Dedifferentiated amniotic fluid mesenchymal stem cell (primary cell): ENCODE measurements at regions not wholly inside any gene's neighbourhood (a gene's known extent, or its start where the extent isn't known, plus 50 kb on each side); places are given as distances from the start of the nearest gene placed in this dataset.

Source experiments
- DNase-seq: peaks from one replicate; pipeline ENCODE4 v3.0.0-alpha.2; 2016; ENCODE audit errors: extremely low spot score

DNA sequence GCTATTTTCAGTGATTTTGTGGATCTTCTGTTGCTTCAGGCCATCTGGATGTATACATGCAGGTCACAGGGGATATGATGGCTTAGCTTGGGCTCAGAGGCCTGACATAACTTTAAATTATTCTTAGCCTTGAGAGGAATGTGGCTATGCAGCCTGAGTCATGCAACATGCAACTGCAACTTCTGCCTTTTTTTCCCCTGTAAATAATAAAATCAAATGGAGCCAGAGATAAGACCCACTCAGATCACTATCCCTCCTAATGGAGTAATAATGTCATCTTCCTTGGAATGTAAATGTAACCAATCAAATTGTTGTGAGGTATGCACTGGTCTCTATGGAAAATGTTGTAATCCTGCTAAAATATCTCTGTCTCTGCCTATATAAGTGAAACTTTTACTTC is 54.9 kb downstream of the MAGEB17 start:
- peak; percentile 27 for DNase-seq

DNA sequence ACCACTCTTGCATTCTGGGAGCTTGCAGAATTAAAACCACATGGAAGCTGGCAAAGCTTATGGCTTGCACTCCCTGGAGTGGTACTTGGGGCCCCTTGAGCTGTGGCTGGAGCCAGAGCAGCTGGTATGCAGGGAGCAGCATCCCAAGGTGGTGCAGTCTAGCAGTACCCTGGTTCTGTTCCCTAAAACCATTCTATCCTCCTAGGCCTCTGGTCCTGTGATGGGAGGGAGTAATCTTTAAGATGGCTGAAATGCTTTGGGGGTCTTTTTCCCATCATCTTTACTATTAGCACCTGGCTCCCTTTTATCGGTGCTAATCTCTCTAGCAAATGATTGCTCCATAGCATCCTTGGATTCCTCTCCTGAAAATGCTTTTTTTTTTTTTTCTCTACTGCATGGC is 56.1 kb downstream of the MAGEB17 start:
- no peak for DNase-seq

DNA sequence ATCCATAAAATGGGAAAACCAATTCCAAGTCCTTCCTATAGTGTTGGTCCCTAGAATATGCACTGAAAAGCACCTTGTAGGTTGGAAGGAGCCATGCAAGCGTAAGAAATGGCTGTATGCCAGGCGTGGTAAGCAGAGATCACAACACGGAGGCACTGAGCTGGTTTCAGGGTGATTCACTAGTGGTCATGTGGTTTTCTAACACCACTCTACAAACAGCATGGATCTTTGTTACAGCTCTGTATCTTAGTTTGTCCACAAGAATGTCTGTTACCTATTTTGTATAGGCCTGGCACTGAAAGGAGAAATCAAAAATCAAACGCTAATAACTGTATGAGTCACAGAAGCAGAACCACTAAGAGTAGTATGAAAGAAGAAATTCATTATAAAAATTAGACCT is 71.9 kb downstream of the MAGEB17 start:
- no peak for DNase-seq

DNA sequence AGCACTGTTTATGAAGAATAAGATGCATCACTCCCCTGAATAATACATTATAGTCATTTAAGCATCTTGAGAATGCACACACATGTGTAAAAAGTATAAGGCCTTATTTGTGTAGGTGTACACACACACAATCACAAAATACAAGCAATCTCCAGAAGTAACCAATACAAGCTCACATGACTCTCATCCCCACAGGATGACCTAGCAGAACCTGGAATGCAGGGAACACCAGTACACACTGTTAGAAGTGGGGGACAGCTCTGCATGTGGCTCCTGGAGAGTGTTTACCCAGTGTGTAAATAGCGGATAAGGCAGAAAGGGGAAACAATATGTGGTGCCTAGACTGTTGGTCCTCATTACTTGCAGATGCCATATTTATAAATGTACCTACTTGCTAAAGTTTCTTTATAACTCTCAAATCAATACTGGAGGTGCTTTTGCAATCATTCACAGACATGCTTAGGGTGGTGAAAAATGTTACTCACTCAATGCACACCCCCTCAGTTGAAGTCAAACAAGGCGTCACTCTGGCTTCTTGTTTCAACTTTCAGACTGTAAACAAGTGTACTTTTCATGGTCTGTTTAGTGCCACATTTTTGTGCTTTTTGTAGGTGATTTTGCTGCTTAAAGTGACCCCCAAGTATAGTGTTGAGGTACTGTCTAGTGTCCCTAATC is 73.1 kb downstream of the MAGEB17 start:
- no peak for DNase-seq

DNA sequence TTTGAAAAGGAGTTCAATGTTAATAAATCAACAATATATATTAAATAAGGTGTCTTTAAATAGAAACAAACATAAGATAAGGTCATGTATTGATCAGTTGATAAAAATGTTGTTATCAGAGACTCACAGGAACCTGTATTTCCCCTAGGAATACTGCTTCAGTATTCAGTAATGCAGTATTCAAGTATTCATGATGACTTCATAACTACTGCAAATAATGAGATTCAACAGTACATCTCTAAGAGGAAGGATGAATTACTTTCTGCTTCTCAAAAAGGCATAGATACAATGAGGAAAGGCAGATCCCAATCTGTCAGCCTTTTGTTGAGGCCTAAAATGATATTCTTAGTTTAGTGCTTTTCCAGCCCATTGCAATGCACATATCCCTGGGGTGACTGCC is 73.7 kb downstream of the MAGEB17 start:
- DNase-seq, result no peak

DNA sequence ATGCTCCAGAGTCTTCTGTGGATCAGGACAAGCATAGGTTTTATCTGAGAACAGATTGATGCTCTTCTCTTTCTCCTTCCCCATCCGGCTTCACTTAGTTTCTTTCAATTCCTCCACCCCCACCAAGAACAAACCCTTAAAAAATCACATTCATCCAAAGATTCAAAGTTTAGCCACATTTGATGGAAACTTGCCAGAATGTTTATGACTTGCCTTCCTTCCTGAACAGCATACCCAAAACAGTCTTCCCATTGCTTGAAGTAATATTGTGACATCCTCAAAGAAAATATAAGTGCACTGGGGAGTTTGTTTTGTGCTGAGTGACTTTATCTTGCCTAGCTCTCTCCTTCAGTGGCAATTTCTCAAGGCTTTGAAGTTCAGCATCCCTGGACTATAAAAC is 83.0 kb downstream of the MAGEB17 start:
- DNase-seq, result no peak

DNA sequence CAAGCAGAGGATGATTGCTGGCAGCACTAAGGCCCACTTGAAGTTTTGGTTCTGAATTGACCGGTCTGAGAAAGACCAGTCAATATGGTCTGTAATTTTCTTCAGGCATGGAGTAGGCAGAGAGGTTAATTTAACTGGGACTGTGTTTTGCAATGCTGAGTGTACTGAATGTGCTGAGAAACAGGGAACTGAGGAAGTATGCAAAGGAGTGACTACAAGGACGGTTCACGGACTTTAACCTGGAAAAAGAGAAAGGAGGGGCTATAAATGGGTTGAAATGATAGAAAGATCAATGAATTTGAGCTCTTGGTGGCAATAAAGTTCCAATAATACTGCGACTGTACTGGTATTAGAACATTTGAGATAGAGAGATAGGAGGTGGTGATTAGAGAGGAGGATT is 84.5 kb downstream of the MAGEB17 start:
- DNase-seq, result no peak

DNA sequence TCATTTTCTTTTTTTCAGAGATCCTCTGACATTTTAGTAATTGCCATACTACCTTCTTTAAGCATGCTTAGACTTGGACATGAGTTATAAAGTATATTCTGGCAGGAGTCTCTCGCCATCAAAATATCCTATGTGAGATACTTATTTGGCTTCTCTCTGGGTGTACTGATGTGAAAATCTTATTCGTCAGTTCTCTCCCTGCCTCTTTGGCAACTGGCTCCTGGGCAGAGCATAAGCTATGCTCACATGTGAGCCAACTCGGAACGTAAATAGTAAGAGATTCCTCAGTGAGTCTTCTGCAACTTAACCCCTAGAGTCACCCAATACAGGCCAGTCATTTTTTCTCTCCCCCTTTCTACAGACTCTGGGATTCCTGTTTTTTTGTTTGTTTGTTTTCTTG is 91.6 kb downstream of the MAGEB17 start:
- DNase-seq, result no peak

DNA sequence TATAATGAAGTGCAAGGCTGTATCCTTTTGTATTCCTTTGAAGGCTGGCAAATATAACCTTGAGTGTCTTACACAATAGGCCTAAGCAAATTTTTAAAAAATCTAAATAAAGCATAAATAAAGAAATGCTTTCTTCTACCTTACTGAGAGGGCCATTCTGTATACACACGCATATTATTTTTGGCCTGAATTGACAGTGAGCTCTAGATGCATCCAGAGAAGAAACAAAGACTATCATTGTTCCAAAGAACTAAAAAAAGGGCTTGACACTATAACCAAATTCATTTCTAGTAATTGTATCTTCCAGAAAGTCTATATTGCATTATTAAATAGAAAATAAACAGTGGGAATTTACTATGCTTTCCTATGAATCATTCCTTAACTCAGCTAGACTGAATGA is 100.2 kb downstream of the MAGEB17 start:
- DNase-seq, result no peak

DNA sequence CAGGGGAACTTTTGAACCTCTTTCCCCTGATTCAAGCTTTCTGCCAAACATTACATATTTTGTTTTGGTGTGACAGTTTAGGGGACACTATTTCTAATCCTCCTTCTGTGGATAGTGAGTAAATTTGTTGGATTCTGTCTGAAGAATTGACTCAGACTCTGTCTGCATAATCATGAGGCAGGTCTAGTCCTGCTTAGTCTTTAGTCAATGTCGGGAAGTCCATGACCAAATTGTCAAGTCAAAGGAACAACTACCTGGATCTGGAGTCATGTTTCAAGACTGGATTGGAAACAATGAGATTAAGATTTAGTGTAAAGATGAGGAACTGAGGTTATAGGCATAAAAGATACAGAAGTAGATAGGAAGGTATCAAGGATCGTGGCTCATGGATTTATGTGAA is 100.9 kb downstream of the MAGEB17 start:
- DNase-seq, result no peak

DNA sequence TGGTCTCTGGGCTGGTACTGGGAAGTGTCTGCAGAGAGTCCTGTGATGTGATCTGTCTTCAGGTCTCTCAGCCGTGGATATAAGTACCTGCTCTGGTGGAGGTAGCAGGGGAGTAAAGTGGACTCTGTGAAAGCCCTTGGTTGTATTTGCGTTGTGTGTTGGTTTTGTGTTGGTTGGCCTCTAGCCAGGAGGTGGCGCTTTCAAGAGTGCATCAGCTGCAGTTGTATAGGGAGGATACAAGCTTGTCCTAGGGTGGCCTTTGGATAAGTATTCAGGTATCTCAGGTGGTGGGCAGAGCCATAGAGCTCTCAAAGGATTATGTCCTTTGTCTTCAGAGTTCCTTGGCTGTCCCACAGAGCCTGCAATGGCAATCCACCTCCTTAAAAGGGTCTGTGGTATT is 111.6 kb downstream of the MAGEB17 start:
- DNase-seq, result no peak

DNA sequence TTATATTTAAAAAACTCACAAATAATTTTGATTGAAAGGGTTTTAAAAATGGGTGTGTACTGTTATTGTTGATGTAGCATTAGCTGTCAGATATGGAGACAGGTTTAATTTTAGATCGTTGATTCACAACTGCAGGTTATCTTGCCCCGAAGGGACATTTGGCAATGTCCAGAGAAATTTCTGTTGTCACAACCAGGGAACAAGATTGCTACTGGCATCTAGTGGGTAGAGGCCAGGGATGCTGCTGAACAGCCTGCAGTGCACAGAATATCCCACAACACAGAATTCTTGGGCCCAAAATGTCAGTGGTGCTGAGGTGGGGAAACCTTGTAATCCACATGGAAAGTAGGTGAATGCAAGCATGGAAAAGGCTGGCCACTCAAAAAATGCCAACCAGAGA is 114.9 kb downstream of the MAGEB17 start:
- no peak for DNase-seq

DNA sequence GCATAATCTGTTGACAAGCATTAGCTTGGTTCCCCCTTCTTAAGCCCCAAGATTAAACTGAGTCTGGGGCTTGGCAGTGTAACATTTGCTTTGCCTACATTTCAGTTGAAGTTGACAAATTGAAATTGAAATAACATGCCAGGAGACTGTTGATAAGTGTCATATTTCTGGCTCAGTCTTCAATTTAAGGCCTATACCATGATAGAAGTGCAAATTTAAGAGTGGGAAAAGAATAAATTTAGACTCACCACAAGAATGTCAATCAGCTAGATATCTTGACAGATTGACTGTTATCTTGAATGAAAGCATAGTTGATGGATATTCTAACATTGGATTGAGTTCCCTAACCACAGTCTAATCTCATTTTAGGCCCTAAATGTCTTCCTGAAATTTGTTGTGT is 117.6 kb downstream of the MAGEB17 start:
- no peak for DNase-seq

DNA sequence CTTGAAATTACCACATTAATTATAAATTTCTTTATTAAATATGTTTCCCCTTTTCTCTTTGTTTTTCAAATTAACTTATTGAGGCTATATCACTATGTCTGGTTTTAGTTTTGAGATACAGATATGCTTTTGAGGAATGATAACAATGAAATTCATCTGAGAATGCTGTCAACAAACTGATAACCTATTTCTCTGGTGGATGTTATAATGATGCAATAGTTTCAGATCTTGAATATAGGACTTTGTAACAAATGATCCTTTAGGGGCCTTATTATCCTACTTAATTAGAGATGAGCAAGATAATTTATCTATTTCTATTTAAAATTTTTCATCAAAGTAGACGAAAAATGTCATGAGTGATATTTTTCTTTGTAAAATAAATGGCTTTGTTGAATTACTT is 123.7 kb downstream of the MAGEB17 start:
- DNase-seq, result no peak

DNA sequence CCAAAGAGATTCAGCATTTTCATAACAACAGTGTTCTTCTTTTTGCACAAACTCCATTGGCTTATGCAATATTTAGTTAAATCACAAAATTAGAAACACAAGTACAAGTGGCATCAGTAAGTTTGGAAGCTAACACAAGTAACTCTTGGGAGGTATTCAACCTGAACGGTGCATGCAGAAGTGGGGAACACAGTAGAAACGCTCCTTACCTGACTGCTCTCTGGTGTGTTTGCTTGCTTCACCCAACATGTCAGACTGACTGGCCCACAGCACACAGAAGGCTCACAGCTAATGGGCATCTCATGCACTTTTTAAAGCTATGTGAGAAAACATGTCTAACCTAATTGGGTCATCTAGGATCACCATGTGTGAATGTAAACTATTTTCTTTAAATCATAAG is 133.6 kb downstream of the MAGEB17 start:
- no peak for DNase-seq

DNA sequence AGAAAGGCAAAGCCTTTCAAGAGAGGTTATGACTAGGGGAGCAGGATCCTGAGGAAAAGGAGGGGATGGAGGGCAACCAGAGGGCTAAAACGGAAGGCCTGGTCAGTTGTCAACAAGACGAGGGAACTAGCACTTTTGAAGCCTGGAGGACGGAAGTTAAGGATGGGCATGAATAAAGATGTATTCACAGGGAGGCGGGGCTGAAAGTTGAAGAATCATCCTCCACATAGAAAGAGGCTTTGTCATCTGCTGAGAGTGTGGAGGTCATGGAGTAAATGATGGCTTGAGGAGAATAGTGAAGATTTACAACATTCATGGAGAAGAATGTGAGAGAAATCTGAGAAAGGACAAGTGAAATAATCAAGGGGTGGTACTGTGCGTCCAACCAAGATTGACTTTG is 137.5 kb downstream of the MAGEB17 start:
- no peak for DNase-seq

DNA sequence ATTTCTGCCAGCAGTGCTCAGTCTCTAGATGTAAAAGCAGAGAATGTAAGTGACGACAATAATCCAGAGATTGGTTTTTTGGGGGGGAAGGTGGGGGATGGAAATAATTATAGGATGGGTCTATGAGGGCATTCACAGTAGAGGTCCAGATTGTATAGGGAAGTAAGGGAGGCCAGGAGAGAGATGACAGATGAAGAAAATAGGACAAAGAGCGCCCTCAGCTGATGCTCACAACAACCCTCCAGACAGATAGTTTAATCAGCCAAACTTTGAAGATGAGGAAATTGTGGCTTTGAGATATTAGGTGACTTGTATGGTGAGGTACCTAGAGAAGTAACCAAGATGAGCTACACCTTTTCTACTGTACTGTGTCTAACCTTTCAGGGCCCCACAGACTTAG is 137.9 kb downstream of the MAGEB17 start:
- no peak for DNase-seq

DNA sequence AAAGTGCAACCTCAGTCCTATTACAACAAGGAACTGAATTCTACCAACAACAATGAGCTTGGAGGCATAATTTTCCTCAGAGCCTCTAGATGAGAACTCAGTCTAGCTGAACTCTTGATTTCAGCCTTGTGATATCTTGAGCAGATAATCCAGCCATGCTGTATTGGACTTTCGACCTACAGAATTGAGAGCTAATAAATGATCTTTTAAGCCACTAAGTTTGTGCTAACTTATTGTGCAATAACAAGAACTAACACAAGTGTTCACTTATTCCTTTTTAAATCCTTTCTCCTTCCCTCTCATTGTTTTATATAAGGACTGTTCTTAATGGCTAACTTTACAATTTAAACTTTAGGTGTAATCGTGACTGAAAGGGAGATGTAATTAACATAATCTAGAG is 140.7 kb downstream of the MAGEB17 start:
- no peak for DNase-seq

DNA sequence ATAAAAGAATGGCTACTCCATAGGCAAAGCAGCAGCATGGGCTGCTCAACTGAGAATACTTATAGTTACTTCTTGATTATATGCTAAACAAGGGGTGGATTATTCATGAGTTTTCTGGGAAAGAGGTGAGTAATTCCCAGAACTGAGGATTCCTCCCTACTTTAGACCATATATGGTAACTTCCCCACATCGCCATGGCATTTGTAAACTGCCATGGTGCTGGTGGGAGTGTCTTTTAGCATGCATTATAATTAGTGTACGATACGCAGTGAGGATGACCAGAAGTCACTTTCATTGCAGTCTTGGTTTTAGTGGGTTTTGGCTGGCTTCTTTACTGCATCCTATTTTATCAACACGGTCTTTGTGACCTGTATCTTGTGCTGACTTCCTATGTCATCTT is 141.5 kb downstream of the MAGEB17 start:
- no peak for DNase-seq

DNA sequence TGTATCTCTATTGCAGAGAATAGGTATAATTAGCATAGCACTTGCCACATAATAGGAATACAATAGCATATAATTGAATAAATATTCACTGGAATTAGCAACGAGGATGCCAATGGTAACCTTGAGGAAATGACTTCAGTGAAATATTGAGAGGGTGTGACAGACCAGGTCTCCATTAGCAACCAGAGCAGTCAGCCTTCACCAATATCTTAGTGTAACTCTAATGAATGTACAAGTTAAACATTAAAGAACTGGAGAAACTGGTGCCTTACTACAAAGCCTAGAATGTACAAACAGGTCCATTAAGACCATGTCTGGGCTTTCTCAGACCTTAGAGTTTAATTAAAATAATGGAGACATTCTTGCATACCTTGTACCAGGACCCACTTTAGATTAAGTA is 143.0 kb downstream of the MAGEB17 start:
- DNase-seq, result no peak

DNA sequence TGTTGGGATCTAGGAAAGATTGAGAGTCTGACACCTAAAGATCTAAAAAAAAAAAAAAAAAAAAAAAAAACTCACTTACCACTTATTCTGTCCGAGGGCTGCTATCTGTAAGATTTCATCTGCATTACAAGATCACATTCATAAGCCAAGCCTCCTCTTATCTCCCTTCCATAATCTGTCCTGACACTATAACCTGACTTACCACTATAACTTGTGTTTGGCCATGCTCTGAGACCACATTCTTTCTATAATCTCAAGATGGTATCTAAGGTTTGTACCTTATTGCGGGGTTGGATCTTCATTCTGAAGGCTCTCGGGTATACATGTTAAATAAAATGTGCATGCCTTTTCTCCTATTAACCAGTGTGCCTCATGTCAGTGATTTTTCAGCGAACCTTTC is 144.4 kb downstream of the MAGEB17 start:
- DNase-seq, result no peak

DNA sequence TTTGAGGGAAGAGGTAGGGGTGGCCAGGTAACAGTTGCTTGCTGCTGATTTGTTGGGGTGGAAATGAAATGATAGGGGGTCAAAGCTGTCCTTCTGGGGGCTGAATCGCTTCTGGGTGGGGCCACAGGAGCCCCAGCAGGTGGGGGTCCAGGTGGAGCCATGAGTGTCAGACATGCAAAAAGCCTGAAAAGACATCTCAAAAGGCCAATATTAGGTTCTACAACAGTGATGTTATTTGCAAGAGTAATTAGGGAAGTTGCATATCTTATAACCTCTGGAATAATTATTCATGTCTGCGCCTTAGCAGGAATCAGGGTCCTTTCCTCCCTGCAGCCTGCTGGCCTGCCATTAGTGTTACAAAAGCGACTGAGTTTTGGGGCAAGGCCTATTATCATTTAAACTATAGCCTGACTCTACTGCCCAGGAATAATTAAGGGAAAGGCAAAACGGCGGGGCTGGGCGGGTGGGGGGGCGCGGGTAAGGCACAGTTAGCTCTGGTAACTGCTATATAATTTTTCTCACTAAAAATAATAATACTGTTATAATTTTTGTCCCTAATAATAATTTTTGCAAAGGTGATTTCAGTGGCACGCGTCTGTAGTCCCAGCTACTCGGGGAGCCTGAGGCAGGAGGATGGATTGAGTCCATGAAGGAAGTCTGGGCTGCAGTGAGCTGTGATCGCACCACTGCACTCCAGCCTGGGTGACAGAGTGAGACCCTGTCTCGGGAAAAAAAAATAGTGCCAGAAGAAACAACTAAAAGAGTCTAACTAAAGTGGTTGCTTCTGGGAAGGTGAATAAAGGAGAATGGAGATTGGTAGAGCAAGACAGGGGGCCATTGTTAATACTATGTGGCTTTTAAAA is 145.7 kb downstream of the MAGEB17 start:
- DNase-seq, result no peak

DNA sequence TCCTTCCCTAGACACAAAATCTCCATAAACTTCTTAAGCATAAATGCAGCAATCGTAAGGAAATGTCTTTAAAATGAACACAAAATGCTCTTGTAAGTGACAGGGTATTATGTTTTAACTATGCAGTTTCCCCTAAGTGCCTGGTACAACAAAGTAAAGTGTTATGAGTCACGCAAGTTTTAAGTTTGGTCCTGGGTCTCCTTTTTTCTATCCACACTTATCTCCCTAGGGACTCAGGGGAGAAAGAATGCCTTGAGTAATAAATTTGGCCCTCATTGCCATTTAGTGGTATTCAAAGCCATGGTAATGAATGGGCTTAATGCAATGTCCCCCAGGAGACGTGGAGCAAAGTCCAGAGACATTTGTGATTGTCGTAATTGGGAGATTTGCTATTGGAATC is 149.1 kb downstream of the MAGEB17 start:
- DNase-seq, result no peak

DNA sequence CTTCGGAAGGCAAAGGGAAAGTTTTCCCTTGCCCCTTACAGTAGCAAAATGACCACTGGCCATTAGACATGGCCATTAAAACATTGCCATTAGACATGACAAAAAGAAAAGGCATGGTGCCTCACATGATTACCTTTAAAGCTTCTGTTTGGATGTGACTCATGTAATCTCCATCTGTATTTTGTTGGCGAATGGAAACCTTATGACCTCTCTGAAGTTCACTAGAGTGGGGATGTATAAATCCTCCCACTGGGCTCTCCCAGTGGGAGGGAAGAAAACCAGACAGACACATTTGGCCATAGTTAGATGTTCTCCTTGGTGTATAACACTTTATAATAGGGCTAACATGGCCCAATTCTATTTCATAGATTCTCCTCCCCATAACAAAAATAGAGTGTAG is 152.6 kb downstream of the MAGEB17 start:
- no peak for DNase-seq
